Upper lobe of left lung (tissue), 6 donors: ENCODE measurements at regions not wholly inside any gene's neighbourhood (a gene's known extent, or its start where the extent isn't known, plus 50 kb on each side); places are given as distances from the start of the nearest gene placed in this dataset.

ENCODE experiments used
- ATAC-seq, 2 donors: fragments of 200-7000 bp; cut with Tn5 transposase; one replicate each; pipeline ENCODE4 v1.9.1; 2022; ENCODE audit warnings: mild to moderate bottlenecking in 2 of 2, moderate library complexity in 2 of 2; ENCODE audit not compliant: low FRiP score in 2 of 2
- DNase-seq, 2 donors: peaks; one replicate each; pipeline ENCODE4 v3.0.0-alpha.2; 2019 to 2020
- H3K27ac ChIP-seq, 4 donors: fragments of 200-600 bp; sonication (generic); one replicate each; pipeline ENCODE4 v1.5.1; 2016 to 2019
- H3K27me3 ChIP-seq, 4 donors: fragments of 200-600 bp; sonication (generic); one replicate each; pipeline ENCODE4 v1.5.1; 2017 to 2019
- H3K36me3 ChIP-seq, 4 donors: fragments of 200-600 bp; sonication (generic); one replicate each; pipeline ENCODE4 v1.5.1; 2016 to 2019
- H3K4me1 ChIP-seq, 4 donors: fragments of 200-600 bp; sonication (generic); one replicate each; pipeline ENCODE4 v1.5.1; 2018 to 2019
- H3K4me3 ChIP-seq, 4 donors: fragments of 200-600 bp; sonication (generic); one replicate each; pipeline ENCODE4 v1.5.1; 2017 to 2019; ENCODE audit warnings: mild to moderate bottlenecking in 2 of 4, moderate library complexity in 1 of 4
- H3K9me3 ChIP-seq, 4 donors: fragments of 200-600 bp; sonication (generic); one replicate each; pipeline ENCODE4 v1.5.1; 2018 to 2019
- EP300 ChIP-seq, 4 donors: sonication (generic); formaldehyde crosslinking; IDR thresholded peaks; one replicate each; pipeline ENCODE4 v1.5.1; 2017; ENCODE audit warnings: antibody characterized with exemption in 4 of 4, control low read depth in 2 of 4
- POLR2A ChIP-seq, 4 donors: fragments of 450-650 bp; IDR thresholded peaks; one replicate each; pipeline ENCODE4 v1.5.1; 2016 to 2017; ENCODE audit warnings: antibody characterized with exemption in 4 of 4, mild to moderate bottlenecking in 2 of 4
- POLR2AphosphoS5 ChIP-seq, 2 donors: sonication (generic); formaldehyde crosslinking; IDR thresholded peaks; one replicate each; pipeline ENCODE4 v1.5.1; 2017; ENCODE audit warnings: antibody characterized with exemption in 2 of 2
- WGBS, 2 donors: methylation state at CpG; one replicate each; pipeline ENCODE4 v1.1.5; 2017 to 2018; 5-methylcytosine and 5-hydroxymethylcytosine counted together
- TF ChIP-seq, protein P1 (sequence below), 6 experiments: fragments of 450-650 bp in 4 of 6; fragments of 200-600 bp in 2 of 6; sonication (generic) in 2 of 6; IDR thresholded peaks; one replicate each; pipeline ENCODE4 v1.5.1; 2016 to 2019; ENCODE audit warnings: antibody characterized with exemption in 6 of 6
- donor health status: DM: no; HTN: no; CAD: no; lungs with moderate emphysema.
- donor health status: DM: no; HTN: yes; CAD: no; lungs with severe emphysema.

DNA sequence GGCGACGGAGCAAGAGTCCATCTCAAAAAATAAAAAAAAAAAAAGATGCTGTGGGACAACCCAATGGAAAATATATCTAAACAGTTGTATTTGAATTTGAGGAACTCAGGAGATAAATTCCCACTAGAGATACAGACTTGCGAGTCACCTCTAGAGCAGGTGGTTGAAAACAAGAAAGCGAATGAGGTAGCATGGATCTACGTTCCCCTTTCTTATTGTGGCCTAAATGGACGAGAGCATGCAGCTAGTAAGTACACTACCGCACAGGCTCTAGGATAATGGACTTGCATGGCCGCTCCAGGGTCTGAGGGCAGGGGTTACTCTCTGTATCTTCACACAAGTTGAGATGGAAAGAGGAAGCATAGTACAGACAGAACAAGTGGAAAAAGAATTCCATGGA is 63.5 kb upstream of the TGFBR2 start:
- Histone ChIP-seq H3K27ac (no peak overlapping the region), H3K27me3 (no peaks in the 10 kb centered on the region), H3K4me1 (peaks cover 0 to 11% (median 3%) of the 10 kb centered on the region in 4 donors), H3K4me3 (no peak overlapping the region), H3K9me3 (no peaks in the 10 kb centered on the region), H3K36me3 (no peaks in the 10 kb centered on the region)
- WGBS, 2 donors, result 96 to 98% methylated on average over 8 of the region's 8 CpGs
- DNase-seq (no peak), ATAC-seq (no peak)
- no peak for TF ChIP-seq POLR2A (IDR thresholded peaks at IDR 0.05)
- no peak for TF ChIP-seq POLR2AphosphoS5 (IDR thresholded peaks at IDR 0.05)
- TF ChIP-seq, protein P1, sequence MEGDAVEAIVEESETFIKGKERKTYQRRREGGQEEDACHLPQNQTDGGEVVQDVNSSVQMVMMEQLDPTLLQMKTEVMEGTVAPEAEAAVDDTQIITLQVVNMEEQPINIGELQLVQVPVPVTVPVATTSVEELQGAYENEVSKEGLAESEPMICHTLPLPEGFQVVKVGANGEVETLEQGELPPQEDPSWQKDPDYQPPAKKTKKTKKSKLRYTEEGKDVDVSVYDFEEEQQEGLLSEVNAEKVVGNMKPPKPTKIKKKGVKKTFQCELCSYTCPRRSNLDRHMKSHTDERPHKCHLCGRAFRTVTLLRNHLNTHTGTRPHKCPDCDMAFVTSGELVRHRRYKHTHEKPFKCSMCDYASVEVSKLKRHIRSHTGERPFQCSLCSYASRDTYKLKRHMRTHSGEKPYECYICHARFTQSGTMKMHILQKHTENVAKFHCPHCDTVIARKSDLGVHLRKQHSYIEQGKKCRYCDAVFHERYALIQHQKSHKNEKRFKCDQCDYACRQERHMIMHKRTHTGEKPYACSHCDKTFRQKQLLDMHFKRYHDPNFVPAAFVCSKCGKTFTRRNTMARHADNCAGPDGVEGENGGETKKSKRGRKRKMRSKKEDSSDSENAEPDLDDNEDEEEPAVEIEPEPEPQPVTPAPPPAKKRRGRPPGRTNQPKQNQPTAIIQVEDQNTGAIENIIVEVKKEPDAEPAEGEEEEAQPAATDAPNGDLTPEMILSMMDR (IDR thresholded peaks at IDR 0.05), result no peak
- TF ChIP-seq EP300 (IDR thresholded peaks at IDR 0.05), result no peak

DNA sequence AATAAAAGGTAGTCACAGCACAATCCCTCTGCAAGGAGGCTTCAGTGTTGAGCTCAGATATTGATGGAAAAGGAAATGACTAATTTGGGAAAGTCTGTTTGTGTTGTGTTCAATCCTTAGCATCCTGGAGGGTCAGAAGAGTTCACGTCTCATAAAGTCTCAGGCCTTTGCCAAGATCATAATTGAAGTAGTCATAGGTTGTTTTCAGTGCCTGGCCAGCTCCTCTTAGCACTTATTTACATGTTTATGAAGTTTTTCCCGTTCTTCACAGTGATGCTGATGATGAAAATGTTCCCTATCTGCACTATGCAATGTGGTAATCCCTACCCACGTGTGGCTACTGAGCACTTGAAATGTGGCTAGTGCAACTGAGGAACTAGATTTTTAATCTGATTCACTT is 61.6 kb upstream of the TGFBR2 start:
- Histone ChIP-seq H3K4me3 (no peak overlapping the region), H3K27ac (no peak overlapping the region), H3K36me3 (no peaks in the 10 kb centered on the region), H3K4me1 (peaks cover 0 to 11% (median 3%) of the 10 kb centered on the region in 4 donors), H3K27me3 (no peaks in the 10 kb centered on the region), H3K9me3 (no peaks in the 10 kb centered on the region)
- WGBS, 2 donors, result 37 to 61% methylated on average over 3 of the region's 3 CpGs
- TF ChIP-seq EP300 (IDR thresholded peaks at IDR 0.05), result peak in 1 of 4 donors; percentile 46
- peak in 1 of 2 donors; percentile 31 for TF ChIP-seq POLR2AphosphoS5 (IDR thresholded peaks at IDR 0.05)
- TF ChIP-seq, protein P1 (IDR thresholded peaks at IDR 0.05), result no peak
- TF ChIP-seq POLR2A (IDR thresholded peaks at IDR 0.05), result no peak
- ATAC-seq (peak in 1 of 2 donors; percentile 75), DNase-seq (no peak)

DNA sequence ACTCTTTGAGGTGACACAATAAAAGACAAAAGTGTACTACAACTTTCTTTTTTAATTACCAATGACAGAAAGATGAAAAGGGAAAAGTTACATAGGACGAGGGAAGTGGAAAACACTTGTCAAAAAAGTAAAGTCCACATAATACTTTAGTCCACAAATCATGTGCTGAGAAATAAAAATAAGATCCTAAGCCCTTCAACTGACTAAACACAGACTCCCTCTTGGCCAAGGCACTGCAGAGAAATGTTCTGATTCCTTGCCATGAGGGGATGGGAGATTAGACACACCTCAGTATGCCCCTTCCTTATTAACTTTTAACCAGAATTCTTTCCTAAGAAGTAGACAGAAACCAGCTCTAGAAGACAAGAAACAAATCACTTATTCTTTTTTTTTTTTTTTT is 59.5 kb upstream of the TGFBR2 start:
- H3K36me3 ChIP-seq, result no peaks in the 10 kb centered on the region
- H3K4me1 ChIP-seq, result peaks cover 0 to 11% (median 3%) of the 10 kb centered on the region in 4 donors
- no peak for TF ChIP-seq EP300 (IDR thresholded peaks at IDR 0.05)
- TF ChIP-seq POLR2A (IDR thresholded peaks at IDR 0.05), result no peak
- TF ChIP-seq POLR2AphosphoS5 (IDR thresholded peaks at IDR 0.05), result no peak
- TF ChIP-seq, protein P1 (IDR thresholded peaks at IDR 0.05), result no peak
- 65 to 84% methylated on average over 1 of the region's 1 CpG for WGBS, 2 donors
- DNase-seq (no peak), ATAC-seq (no peak)
- H3K9me3 ChIP-seq, result no peaks in the 10 kb centered on the region
- no peaks in the 10 kb centered on the region for H3K27me3 ChIP-seq
- H3K4me3 ChIP-seq, result no peak overlapping the region
- H3K27ac ChIP-seq, result no peak overlapping the region

DNA sequence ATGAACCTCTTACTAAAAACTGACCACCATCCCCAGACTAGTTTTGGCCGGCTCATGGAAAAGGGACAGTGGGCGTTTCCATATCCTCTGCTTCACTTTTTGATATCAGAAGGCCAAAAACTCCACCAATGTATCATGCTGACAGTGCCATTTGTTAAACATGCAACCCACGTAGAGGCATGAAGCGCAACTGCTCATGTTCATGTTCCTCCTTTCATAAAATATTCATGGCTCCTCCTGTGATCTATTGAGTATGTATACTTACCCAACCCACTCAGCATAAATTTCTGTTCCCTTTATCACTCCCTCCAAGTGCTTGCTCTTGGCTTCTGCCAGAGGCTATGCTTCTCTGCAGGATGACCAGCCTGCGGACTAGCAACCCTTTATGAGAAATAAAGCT is 58.7 kb upstream of the TGFBR2 start:
- ATAC-seq, result no peak
- WGBS, 2 donors, result 91 to 97% methylated on average over 5 of the region's 5 CpGs
- H3K27me3 ChIP-seq, result no peaks in the 10 kb centered on the region
- no peak for DNase-seq
- no peaks in the 10 kb centered on the region for H3K36me3 ChIP-seq
- H3K4me1 ChIP-seq, result peaks cover 0 to 11% (median 3%) of the 10 kb centered on the region in 4 donors
- no peaks in the 10 kb centered on the region for H3K9me3 ChIP-seq
- no peak overlapping the region for H3K4me3 ChIP-seq
- TF ChIP-seq, protein P1 (IDR thresholded peaks at IDR 0.05), result no peak
- TF ChIP-seq POLR2AphosphoS5 (IDR thresholded peaks at IDR 0.05) (no peak), POLR2A (IDR thresholded peaks at IDR 0.05) (no peak), EP300 (IDR thresholded peaks at IDR 0.05) (no peak)
- no peak overlapping the region for H3K27ac ChIP-seq

DNA sequence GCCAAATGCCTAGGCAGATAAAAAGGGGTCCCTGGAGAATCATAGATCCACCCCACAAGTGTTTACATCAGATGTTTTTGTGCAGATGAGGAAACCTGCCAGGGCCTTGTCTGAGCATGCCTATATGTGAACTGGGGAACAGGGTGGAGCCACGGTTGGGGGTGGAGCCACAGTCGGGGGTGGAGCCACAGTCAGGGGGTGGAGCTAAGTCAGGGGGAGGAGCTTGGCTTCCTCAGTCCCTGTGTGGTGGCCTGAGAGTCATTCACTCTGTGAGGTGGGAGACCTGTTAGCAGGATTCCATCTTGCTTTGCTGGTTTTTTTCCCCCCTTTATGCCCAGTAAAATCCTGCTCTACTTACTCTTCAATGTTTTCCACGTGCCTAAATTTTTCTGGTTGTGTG is 57.8 kb upstream of the TGFBR2 start:
- Histone ChIP-seq H3K4me3 (no peak overlapping the region), H3K4me1 (peaks cover 0 to 11% (median 3%) of the 10 kb centered on the region in 4 donors), H3K9me3 (no peaks in the 10 kb centered on the region), H3K27me3 (no peaks in the 10 kb centered on the region), H3K36me3 (no peaks in the 10 kb centered on the region), H3K27ac (peak overlapping the region in 2 of 4 donors; percentile 11 to 18)
- peak in 1 of 2 donors; percentile 38 for DNase-seq
- peak; percentile 14 to 66 for ATAC-seq
- 59 to 73% methylated on average over 3 of the region's 3 CpGs for WGBS, 2 donors
- TF ChIP-seq, protein P1 (IDR thresholded peaks at IDR 0.05), result no peak
- no peak for TF ChIP-seq POLR2AphosphoS5 (IDR thresholded peaks at IDR 0.05)
- no peak for TF ChIP-seq EP300 (IDR thresholded peaks at IDR 0.05)
- TF ChIP-seq POLR2A (IDR thresholded peaks at IDR 0.05), result no peak
